Panc1 (cell line): ENCODE measurements at regions not wholly inside any gene's neighbourhood (a gene's known extent, or its start where the extent isn't known, plus 50 kb on each side); places are given as distances from the start of the nearest gene placed in this dataset.
"Not testable (repeated sequence)": the region's sequence is repeated elsewhere in the genome, so short reads cannot be mapped to it uniquely, and the experiment has no call there.

ENCODE experiments used
- CTCF ChIP-seq: fragments of 450-650 bp; IDR thresholded peaks from 2 replicates; pipeline ENCODE4 v1.5.1; 2017; ENCODE audit warnings: mild to moderate bottlenecking
- POLR2AphosphoS5 ChIP-seq: IDR thresholded peaks from 2 replicates; pipeline ENCODE4 v1.6.1; 2012; ENCODE audit warnings: mild to moderate bottlenecking, low read depth, low read length, moderate library complexity
- REST ChIP-seq, 2 experiments: IDR thresholded peaks; 2 replicates each; pipeline ENCODE4 v1.6.1; 2011 to 2012; ENCODE audit warnings: low read depth in 2 of 2, control low read depth in 1 of 2, low read length in 1 of 2, mild to moderate bottlenecking in 1 of 2, moderate library complexity in 1 of 2; ENCODE audit not compliant: insufficient read depth in 1 of 2
- TCF7L2 ChIP-seq: IDR thresholded peaks from 2 replicates; pipeline ENCODE4 v1.6.1; 2011; ENCODE audit warnings: mild to moderate bottlenecking, low read depth, low read length, inconsistent platforms

GRCh38 chr9:41654349-41654748 is 465.2 kb upstream of the ZNG1F start:
- TF ChIP-seq CTCF; POLR2AphosphoS5; REST (IDR thresholded peaks at IDR 0.05; ENCODE audit: insufficient read depth in 1 of 2, low read depth in 2 of 2, low read length in 1 of 2); TCF7L2: not testable (repeated sequence)
